CD4-positive, alpha-beta T cell (primary cell): ENCODE measurements at regions not wholly inside any gene's neighbourhood (a gene's known extent, or its start where the extent isn't known, plus 50 kb on each side); places are given as distances from the start of the nearest gene placed in this dataset.

Experiments
- ATAC-seq: fragments of 200-7000 bp; cut with Tn5 transposase; one replicate; pipeline ENCODE4 v1.10.0; 2022; ENCODE audit warnings: mild to moderate bottlenecking; ENCODE audit not compliant: poor library complexity
- CTCF ChIA-PET: fragments of 350-600 bp; sonication (Branson Sonifier 250); formaldehyde crosslinking; loops from one replicate; lab custom pipeline; 2021; ENCODE audit warnings: antibody characterized with exemption, inconsistent platforms; lab: Charles Lee
- POLR2A ChIA-PET: fragments of 350-600 bp; sonication (Branson Sonifier 250); formaldehyde crosslinking; loops from one replicate; lab custom pipeline; 2021; ENCODE audit warnings: antibody characterized with exemption, inconsistent platforms; lab: Charles Lee
- DNase-seq, 14 experiments: peaks; one replicate each; pipeline ENCODE4 v3.0.0-alpha.2; 2013 to 2020; ENCODE audit warnings: mixed read lengths in 2 of 14
- H3K27ac ChIP-seq, 2 donors: one replicate each; pipeline versions ENCODE4 v1.5.1 to v1.7.0; 2013; ENCODE audit warnings: low read length in 2 of 2, low read depth in 1 of 2, mild to moderate bottlenecking in 1 of 2
- H3K27me3 ChIP-seq, 2 experiments: 1 replicate in 1 of 2; 2 replicates in 1 of 2; pipeline versions ENCODE4 v1.6.1 to v1.7.0; 2013; ENCODE audit warnings: low read length in 2 of 2, control low read depth in 1 of 2, mild to moderate bottlenecking in 1 of 2, moderate library complexity in 1 of 2; ENCODE audit not compliant: insufficient read depth in 2 of 2, control insufficient read depth in 1 of 2
- H3K36me3 ChIP-seq: one replicate; pipeline ENCODE4 v1.6.1; 2013; ENCODE audit warnings: low read length, control low read depth; ENCODE audit not compliant: insufficient read depth
- H3K4me1 ChIP-seq: one replicate; pipeline ENCODE4 v1.6.1; 2013; ENCODE audit warnings: low read length, control low read depth; ENCODE audit not compliant: insufficient read depth
- H3K4me3 ChIP-seq: one replicate; pipeline ENCODE4 v1.5.1; 2013; ENCODE audit warnings: mild to moderate bottlenecking, low read length, moderate library complexity
- H3K9me3 ChIP-seq, 2 experiments: 1 replicate in 1 of 2; 2 replicates in 1 of 2; pipeline versions ENCODE4 v1.6.1 to v1.7.0; 2013; ENCODE audit warnings: low read length in 2 of 2, mild to moderate bottlenecking in 2 of 2, control low read depth in 1 of 2, moderate library complexity in 1 of 2; ENCODE audit not compliant: control insufficient read depth in 1 of 2, insufficient read depth in 1 of 2
- H3K27ac Mint-ChIP-seq: one replicate; pipeline ENCODE4 v1.8.0; 2020; ENCODE audit warnings: mixed read lengths
- H3K27me3 Mint-ChIP-seq: one replicate; pipeline ENCODE4 v1.8.0; 2021; ENCODE audit warnings: mixed read lengths
- H3K36me3 Mint-ChIP-seq: one replicate; pipeline ENCODE4 v1.8.0; 2021; ENCODE audit warnings: low read depth, mixed read lengths
- H3K4me1 Mint-ChIP-seq: one replicate; pipeline ENCODE4 v1.8.0; 2021; ENCODE audit warnings: low read depth, mixed read lengths
- H3K4me3 Mint-ChIP-seq: one replicate; pipeline ENCODE4 v1.8.0; 2020; ENCODE audit warnings: mild to moderate bottlenecking, mixed read lengths
- H3K9me3 Mint-ChIP-seq: one replicate; pipeline ENCODE4 v1.8.0; 2020; ENCODE audit warnings: mixed read lengths
- intact Hi-C, 2 experiments: fragments of 100-400 bp; cut with DNase I in 1 of 2; cut with micrococcal nuclease in 1 of 2; formaldehyde crosslinking; loops; one replicate each; pipeline versions ENCODE4 v1.15.1 to v1.9.0; 2023 to 2025; cut with DNase I, micrococcal nuclease
- TF ChIP-seq, protein P1 (sequence below): fragments of 200-600 bp; IDR thresholded peaks from one replicate; pipeline ENCODE4 v1.8.0; 2022; ENCODE audit warnings: antibody characterized with exemption, mild to moderate bottlenecking

DNA sequence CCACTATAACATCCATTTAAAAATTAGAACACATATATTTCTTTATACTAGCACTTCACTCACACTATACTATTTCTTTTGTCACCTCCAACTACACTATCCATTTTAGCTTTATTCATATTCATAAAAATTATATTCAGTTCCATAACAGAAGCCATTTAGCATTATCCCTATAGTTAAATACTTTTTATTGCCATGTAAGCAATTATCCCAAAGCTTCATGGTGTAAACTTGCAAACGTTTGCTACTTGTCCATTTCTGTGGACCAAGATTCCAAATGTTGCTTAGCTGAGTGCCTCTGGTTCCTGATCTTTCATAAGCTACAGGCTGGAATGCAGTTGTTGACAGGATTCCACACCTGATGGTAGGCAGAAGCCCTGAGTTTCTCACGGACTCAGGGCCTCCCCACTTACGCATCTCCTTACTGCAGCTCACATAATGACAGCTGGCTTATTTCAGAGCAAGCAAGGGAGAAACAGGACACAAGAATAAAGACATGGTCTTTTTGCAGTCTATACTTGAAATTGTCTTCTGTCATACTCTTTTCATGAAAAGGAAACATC lies 1584.8 kb downstream of the SLITRK5 start:
- H3K9me3 ChIP-seq, result peaks cover 0 to 4% of the 10 kb centered on the region in 2 experiments
- TF ChIP-seq, protein P1, sequence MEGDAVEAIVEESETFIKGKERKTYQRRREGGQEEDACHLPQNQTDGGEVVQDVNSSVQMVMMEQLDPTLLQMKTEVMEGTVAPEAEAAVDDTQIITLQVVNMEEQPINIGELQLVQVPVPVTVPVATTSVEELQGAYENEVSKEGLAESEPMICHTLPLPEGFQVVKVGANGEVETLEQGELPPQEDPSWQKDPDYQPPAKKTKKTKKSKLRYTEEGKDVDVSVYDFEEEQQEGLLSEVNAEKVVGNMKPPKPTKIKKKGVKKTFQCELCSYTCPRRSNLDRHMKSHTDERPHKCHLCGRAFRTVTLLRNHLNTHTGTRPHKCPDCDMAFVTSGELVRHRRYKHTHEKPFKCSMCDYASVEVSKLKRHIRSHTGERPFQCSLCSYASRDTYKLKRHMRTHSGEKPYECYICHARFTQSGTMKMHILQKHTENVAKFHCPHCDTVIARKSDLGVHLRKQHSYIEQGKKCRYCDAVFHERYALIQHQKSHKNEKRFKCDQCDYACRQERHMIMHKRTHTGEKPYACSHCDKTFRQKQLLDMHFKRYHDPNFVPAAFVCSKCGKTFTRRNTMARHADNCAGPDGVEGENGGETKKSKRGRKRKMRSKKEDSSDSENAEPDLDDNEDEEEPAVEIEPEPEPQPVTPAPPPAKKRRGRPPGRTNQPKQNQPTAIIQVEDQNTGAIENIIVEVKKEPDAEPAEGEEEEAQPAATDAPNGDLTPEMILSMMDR, result no peak
- H3K4me3 Mint-ChIP-seq, result no peak overlapping the region
- H3K27ac Mint-ChIP-seq, result no peak overlapping the region
- H3K4me3 ChIP-seq, result no peak overlapping the region
- ChIA-PET POLR2A (no interaction called here), CTCF (no interaction called here)
- H3K4me1 ChIP-seq, result no peaks in the 10 kb centered on the region
- intact Hi-C loops, result no loop called here
- no peaks in the 10 kb centered on the region for H3K36me3 Mint-ChIP-seq
- no peaks in the 10 kb centered on the region for H3K27me3 ChIP-seq
- peaks cover 19% of the 10 kb centered on the region for H3K9me3 Mint-ChIP-seq
- no peaks in the 10 kb centered on the region for H3K36me3 ChIP-seq
- no peak for DNase-seq
- no peaks in the 10 kb centered on the region for H3K27me3 Mint-ChIP-seq
- H3K4me1 Mint-ChIP-seq, result no peaks in the 10 kb centered on the region
- H3K27ac ChIP-seq, result no peak overlapping the region
- no peak for ATAC-seq

DNA sequence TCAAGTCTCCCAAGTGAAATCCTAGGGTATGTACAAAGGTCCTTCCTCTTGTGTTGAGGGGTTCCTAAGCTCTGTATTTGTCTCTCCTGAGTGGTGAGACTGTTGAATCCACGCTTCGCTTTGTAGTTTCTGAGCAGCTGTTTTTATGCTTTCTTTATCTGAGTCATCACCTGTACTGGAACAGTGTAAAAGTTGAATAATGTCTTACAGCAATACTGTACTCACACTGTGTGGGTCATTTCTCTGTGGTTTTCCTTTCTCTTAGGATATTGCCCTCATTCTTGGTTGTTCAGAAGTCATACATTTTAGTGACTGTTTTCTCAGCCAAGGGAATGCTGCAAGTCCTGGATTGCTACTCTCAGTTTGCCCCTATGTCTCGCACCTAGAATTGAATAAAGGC lies 1596.6 kb downstream of the SLITRK5 start:
- intact Hi-C loops, result no loop called here
- H3K27ac Mint-ChIP-seq, result no peak overlapping the region
- Histone ChIP-seq H3K4me3 (no peak overlapping the region), H3K27me3 (no peaks in the 10 kb centered on the region), H3K4me1 (no peaks in the 10 kb centered on the region), H3K9me3 (peaks cover 0 to 3% of the 10 kb centered on the region in 2 experiments), H3K27ac (no peak overlapping the region), H3K36me3 (no peaks in the 10 kb centered on the region)
- ATAC-seq, result no peak
- ChIA-PET CTCF (no interaction called here), POLR2A (no interaction called here)
- no peak overlapping the region for H3K4me3 Mint-ChIP-seq
- H3K4me1 Mint-ChIP-seq, result no peaks in the 10 kb centered on the region
- no peaks in the 10 kb centered on the region for H3K27me3 Mint-ChIP-seq
- H3K36me3 Mint-ChIP-seq, result no peaks in the 10 kb centered on the region
- DNase-seq, result no peak
- TF ChIP-seq, protein P1, result no peak
- H3K9me3 Mint-ChIP-seq, result peaks cover 4% of the 10 kb centered on the region

DNA sequence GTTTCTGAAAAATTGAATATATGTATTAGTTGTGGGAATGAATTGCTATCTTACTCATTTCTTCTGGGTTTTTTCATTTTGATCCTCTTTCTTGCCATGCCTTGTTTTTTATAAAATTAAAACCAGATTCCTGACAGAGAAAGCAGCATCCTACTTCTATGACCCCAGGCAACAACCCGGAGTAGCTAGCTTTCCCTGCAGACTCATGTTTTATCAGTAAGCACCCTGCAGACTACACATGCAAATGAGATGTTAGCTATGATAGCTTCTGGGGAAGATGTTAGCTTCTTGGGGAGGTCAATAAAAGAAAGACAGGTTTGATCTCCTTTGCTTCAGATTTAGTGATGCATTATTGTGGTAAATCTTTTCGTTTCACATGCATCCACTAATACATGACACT lies 1598.6 kb downstream of the SLITRK5 start:
- intact Hi-C loops, result no loop called here
- H3K27ac ChIP-seq, result no peak overlapping the region
- TF ChIP-seq, protein P1, result no peak
- H3K4me1 Mint-ChIP-seq, result no peaks in the 10 kb centered on the region
- no peak overlapping the region for H3K27ac Mint-ChIP-seq
- POLR2A ChIA-PET, result no interaction called here
- H3K9me3 ChIP-seq, result no peaks in the 10 kb centered on the region
- H3K4me1 ChIP-seq, result no peaks in the 10 kb centered on the region
- DNase-seq, result no peak
- no peak overlapping the region for H3K4me3 ChIP-seq
- ATAC-seq, result no peak
- CTCF ChIA-PET, result no interaction called here
- peaks cover 4% of the 10 kb centered on the region for H3K9me3 Mint-ChIP-seq
- no peaks in the 10 kb centered on the region for H3K27me3 ChIP-seq
- H3K27me3 Mint-ChIP-seq, result no peaks in the 10 kb centered on the region
- H3K36me3 Mint-ChIP-seq, result no peaks in the 10 kb centered on the region
- no peaks in the 10 kb centered on the region for H3K36me3 ChIP-seq
- H3K4me3 Mint-ChIP-seq, result no peak overlapping the region
